HCT116 (cell line): ENCODE measurements at regions not wholly inside any gene's neighbourhood (a gene's known extent, or its start where the extent isn't known, plus 50 kb on each side); places are given as distances from the start of the nearest gene placed in this dataset.

Experiments
- CTCF ChIP-seq, 3 experiments: fragments of 200-600 bp in 1 of 3; sonication (generic) in 1 of 3; IDR thresholded peaks in 2 of 3; conservative IDR thresholded peaks in 1 of 3; 2 replicates each; pipeline ENCODE4 v1.5.1; 2012 to 2017; ENCODE audit warnings: low read depth in 2 of 3, low read length in 2 of 3, antibody characterized with exemption in 1 of 3, borderline replicate concordance in 1 of 3, control low read depth in 1 of 3, mild to moderate bottlenecking in 1 of 3, mixed read lengths in 1 of 3, mixed run types in 1 of 3, moderate library complexity in 1 of 3; ENCODE audit not compliant: insufficient read depth in 1 of 3
- YY1 ChIP-seq: IDR thresholded peaks from 2 replicates; pipeline ENCODE4 v1.6.1; 2011; ENCODE audit warnings: low read length, low read depth, moderate library complexity, mild to moderate bottlenecking; ENCODE audit not compliant: insufficient replicate concordance; ENCODE audit errors: extremely low read depth

DNA sequence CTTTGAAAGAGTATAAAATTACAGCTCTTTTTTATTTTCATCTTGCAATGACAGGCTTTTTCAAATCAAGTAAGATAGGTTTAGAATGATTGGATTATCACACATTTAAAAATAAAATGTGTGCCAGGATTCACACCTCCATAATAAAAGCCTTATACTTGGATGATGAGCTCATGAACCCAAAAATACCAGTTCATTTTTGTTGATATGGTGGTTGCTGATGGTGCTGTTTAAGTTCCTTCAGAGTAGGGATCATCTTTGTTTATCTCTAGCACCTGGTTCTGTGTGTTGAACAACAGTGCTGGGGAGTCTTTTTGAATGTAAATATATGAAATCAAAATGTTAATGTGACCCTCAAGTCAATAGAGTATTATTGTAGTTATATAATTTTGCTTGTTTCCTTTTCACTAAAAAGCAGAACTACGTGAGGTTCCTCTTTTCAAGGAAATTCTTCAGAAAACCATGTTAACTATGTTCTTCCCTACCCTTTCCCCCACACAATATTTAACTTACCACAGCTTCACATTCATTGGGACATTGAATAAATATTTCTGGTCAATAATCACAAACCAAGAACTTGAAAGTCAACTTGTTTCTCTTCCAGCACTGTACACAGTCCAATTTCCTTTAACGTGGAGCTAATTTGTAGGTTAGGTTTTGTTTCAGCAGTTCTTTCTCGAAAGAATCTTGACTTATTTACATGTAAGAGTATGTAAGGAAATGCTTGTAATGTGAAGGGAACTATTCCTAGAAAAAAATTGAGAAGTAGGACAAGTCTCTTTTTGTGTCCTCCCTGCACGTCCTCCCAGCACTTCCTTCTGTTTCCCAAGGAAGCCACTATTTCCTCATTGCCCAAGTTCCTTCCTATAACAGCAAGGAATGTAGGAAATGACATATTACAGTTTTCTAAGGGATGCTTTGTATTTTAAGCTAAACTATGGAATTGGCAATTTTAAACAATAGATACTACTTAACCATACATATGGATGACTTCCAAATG is 945.9 kb upstream of the CITED2 start:
- TF ChIP-seq CTCF (IDR thresholded peaks at IDR 0.05 in 2 of 3, conservative IDR thresholded peaks at IDR 0.05 in 1 of 3; ENCODE audit: borderline replicate concordance in 1 of 3, insufficient read depth in 1 of 3, low read depth in 2 of 3, low read length in 2 of 3) (no peak), YY1 (no peak)
